ENCODE measurements at regions not wholly inside any gene's neighbourhood (a gene's known extent, or its start where the extent isn't known, plus 50 kb on each side); places are given as distances from the start of the nearest gene placed in this dataset.
"Not testable (repeated sequence)": the region's sequence is repeated elsewhere in the genome, so short reads cannot be mapped to it uniquely, and the experiment has no call there.

DNA sequence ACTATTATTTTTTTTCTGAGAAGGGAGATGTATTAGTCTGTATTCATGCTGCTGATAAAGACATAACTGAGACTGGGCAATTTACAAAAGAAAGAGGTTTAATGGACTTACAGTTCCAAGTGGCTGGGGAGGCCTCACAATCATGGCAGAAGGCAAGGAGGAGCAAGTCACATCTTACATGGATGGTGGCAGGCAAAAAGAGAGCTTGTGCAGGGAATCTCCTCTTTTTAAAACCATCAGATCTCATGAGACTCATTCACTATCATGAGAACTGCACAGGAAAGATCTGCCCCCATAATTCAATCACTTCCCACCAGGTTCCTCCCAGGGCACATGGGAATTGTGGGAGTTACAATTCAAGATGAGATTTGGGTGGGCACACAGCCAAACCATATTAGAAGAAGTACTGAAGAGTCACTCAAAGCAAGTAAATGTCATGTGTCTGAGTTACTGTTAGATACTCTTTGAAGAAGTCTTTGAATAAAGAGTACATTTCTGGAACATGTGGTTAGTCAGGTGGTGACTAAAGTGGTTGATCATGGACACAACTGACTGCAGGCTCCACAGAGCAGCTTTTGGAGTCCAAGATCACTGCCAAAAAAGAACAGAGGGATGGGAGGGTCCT lies 430.9 kb upstream of the TBL1XR1 start:
- H2BK15ac ChIP-seq (ENCODE audit: low read length); H3K36me3 ChIP-seq (ENCODE audit: control insufficient read depth in 2 of 4, insufficient read depth in 4 of 4, low read length in 3 of 4); H3K23me2 ChIP-seq (ENCODE audit: low read depth, low read length); H4K91ac ChIP-seq (replicated peaks; ENCODE audit: insufficient read length, low read length); H3K23ac ChIP-seq (ENCODE audit: insufficient read length); H2BK20ac ChIP-seq (ENCODE audit: low read length); POLR2A ChIA-PET (ENCODE audit: partially characterized antibody); H3K4me3 ChIP-seq (ENCODE audit: extremely low read depth in 1 of 4, insufficient read depth in 2 of 4, low read depth in 3 of 4, low read length in 4 of 4); H3K9ac ChIP-seq (replicated peaks in 1 of 4; ENCODE audit: extremely low read depth in 1 of 4, low read depth in 3 of 4, low read length in 3 of 4); H4K20me1 ChIP-seq (replicated peaks in 1 of 2; ENCODE audit: control insufficient read depth in 1 of 2, insufficient read depth in 2 of 2, low read length in 2 of 2); H3K4ac ChIP-seq (replicated peaks; ENCODE audit: insufficient read length, low read depth, low read length); H2AK5ac ChIP-seq (ENCODE audit: low read depth, low read length); H3K18ac ChIP-seq (ENCODE audit: extremely low read depth, low read length); H3K4me1 ChIP-seq (replicated peaks in 1 of 4; ENCODE audit: control insufficient read depth in 3 of 4, insufficient read depth in 4 of 4, low read length in 3 of 4); H3K27ac ChIP-seq (ENCODE audit: low read depth, low read length); H3K27me3 ChIP-seq (replicated peaks in 1 of 4; ENCODE audit: control insufficient read depth in 3 of 4, extremely low read depth in 1 of 4, insufficient read depth in 3 of 4, low read length in 3 of 4); H2BK5ac ChIP-seq (ENCODE audit: low read depth, low read length); H3K9me3 ChIP-seq (ENCODE audit: insufficient read depth in 2 of 2, low read depth in 1 of 2, low read length in 1 of 2); H3K4me2 ChIP-seq (ENCODE audit: insufficient read depth in 1 of 2, low read depth in 2 of 2, low read length in 2 of 2); H3K56ac ChIP-seq (replicated peaks; ENCODE audit: insufficient read length, low read depth, low read length); H3K79me2 ChIP-seq (ENCODE audit: control insufficient read depth in 1 of 2, insufficient read depth in 2 of 2, low read length in 2 of 2); H3K79me1 ChIP-seq (ENCODE audit: low read depth, low read length); H2BK120ac ChIP-seq (replicated peaks; ENCODE audit: low read depth, low read length); H2BK12ac ChIP-seq (ENCODE audit: low read depth, low read length); H3K14ac ChIP-seq (ENCODE audit: insufficient read length); H4K8ac ChIP-seq (ENCODE audit: extremely low read depth, insufficient read depth, low read length); H4K5ac ChIP-seq (ENCODE audit: insufficient read length, low read depth, low read length); DNase-seq (ENCODE audit: low read depth in 1 of 2, low spot score in 2 of 2); H2AFZ ChIP-seq (ENCODE audit: low read length); FAIRE-seq: not testable (repeated sequence)
- CTCF ChIA-PET (ENCODE audit: partially characterized antibody), result interaction anchor here (0.6 kb wide), 1 partner anchor 1577 kb away, joined by 3 read pairs; no protein-coding TSS in a partner anchor
